Calu3 (cell line): ENCODE measurements at regions not wholly inside any gene's neighbourhood (a gene's known extent, or its start where the extent isn't known, plus 50 kb on each side); places are given as distances from the start of the nearest gene placed in this dataset.

ENCODE experiments used
- BruUV-seq: library from RNA; stranded (reverse); fragments of 400-500 nt; replicated peaks from 2 replicates; lab custom pipeline; 2021; lab: Mats Ljungman, UMichigan
- CTCF ChIA-PET: fragments of 300-600 bp; sonication (Branson Sonifier 250); formaldehyde crosslinking; loops from one replicate; lab custom pipeline; 2022; ENCODE audit warnings: antibody characterized with exemption; lab: Charles Lee
- DNase-seq: peaks from one replicate; pipeline ENCODE4 v3.0.0; 2022
- H3K27ac Mint-ChIP-seq: one replicate; pipeline ENCODE4 v1.8.0; 2022; ENCODE audit warnings: mixed read lengths; ENCODE audit not compliant: unreplicated experiment
- H3K27me3 Mint-ChIP-seq: one replicate; pipeline ENCODE4 v1.8.0; 2022; ENCODE audit warnings: mixed read lengths; ENCODE audit not compliant: unreplicated experiment
- H3K36me3 Mint-ChIP-seq: one replicate; pipeline ENCODE4 v1.8.0; 2022; ENCODE audit warnings: mild to moderate bottlenecking, moderate library complexity, mixed read lengths; ENCODE audit not compliant: insufficient read depth, unreplicated experiment
- H3K4me1 Mint-ChIP-seq: one replicate; pipeline ENCODE4 v1.8.0; 2022; ENCODE audit warnings: mild to moderate bottlenecking, low read depth, mixed read lengths; ENCODE audit not compliant: unreplicated experiment
- H3K4me3 Mint-ChIP-seq: one replicate; pipeline ENCODE4 v1.8.0; 2022; ENCODE audit warnings: mild to moderate bottlenecking, low read depth, moderate library complexity, mixed read lengths; ENCODE audit not compliant: unreplicated experiment
- H3K9me3 Mint-ChIP-seq: one replicate; pipeline ENCODE4 v1.8.0; 2022; ENCODE audit warnings: low read depth, mixed read lengths; ENCODE audit not compliant: unreplicated experiment
- CTCF ChIP-seq: fragments of 200-600 bp; IDR thresholded peaks from one replicate; pipeline ENCODE4 v1.8.0; 2022; ENCODE audit warnings: antibody characterized with exemption; ENCODE audit not compliant: unreplicated experiment
- intact Hi-C: fragments of 100-400 bp; cut with micrococcal nuclease; formaldehyde crosslinking; loops from one replicate; pipeline ENCODE4 v1.10.0; 2022; ENCODE audit not compliant: unreplicated experiment

GRCh38 chr7:26592011-26592410 is 272.4 kb downstream of the SKAP2 start:
- H3K36me3 Mint-ChIP-seq: no peaks in the 10 kb centered on the region
- no peak for TF ChIP-seq CTCF
- DNase-seq: no peak
- H3K4me1 Mint-ChIP-seq: no peaks in the 10 kb centered on the region
- H3K4me3 Mint-ChIP-seq: no peak overlapping the region
- H3K27me3 Mint-ChIP-seq: no peaks in the 10 kb centered on the region
- no TSS peak for BruUV-seq
- CTCF ChIA-PET: no interaction called here
- no peaks in the 10 kb centered on the region for H3K9me3 Mint-ChIP-seq
- no peak overlapping the region for H3K27ac Mint-ChIP-seq
- intact Hi-C loops: no loop called here

- DNase-seq: no peak
- intact Hi-C loops: no loop called here
- no TSS peak for BruUV-seq
- Mint-ChIP-seq H3K9me3 (no peaks in the 10 kb centered on the region), H3K27ac (no peak overlapping the region), H3K27me3 (no peaks in the 10 kb centered on the region), H3K4me3 (no peak overlapping the region), H3K36me3 (no peaks in the 10 kb centered on the region), H3K4me1 (no peaks in the 10 kb centered on the region)
- no peak for TF ChIP-seq CTCF
- CTCF ChIA-PET: interaction anchor here (0.6 kb wide), 1 partner anchor 528 kb away, joined by 3 read pairs; no protein-coding TSS in a partner anchor
These were observed 271.0 kb downstream of the SKAP2 start for GRCh38 chr7:26593393-26593792.

GRCh38 chr7:26593896-26594295 is 270.5 kb downstream of the SKAP2 start:
- H3K4me1 Mint-ChIP-seq: no peaks in the 10 kb centered on the region
- H3K27ac Mint-ChIP-seq: no peak overlapping the region
- no TSS peak for BruUV-seq

GRCh38 chr7:26594553-26594952 is 269.8 kb downstream of the SKAP2 start:
- TF ChIP-seq CTCF: no peak
- intact Hi-C loops: no loop called here
- no peaks in the 10 kb centered on the region for H3K9me3 Mint-ChIP-seq
- CTCF ChIA-PET: no interaction called here
- no peak overlapping the region for H3K27ac Mint-ChIP-seq
- no peaks in the 10 kb centered on the region for H3K4me1 Mint-ChIP-seq
- no peak overlapping the region for H3K4me3 Mint-ChIP-seq
- BruUV-seq: no TSS peak
- no peaks in the 10 kb centered on the region for H3K27me3 Mint-ChIP-seq
- DNase-seq: no peak
- no peaks in the 10 kb centered on the region for H3K36me3 Mint-ChIP-seq

More at GRCh38 chr7:26593896-26594295, 270.5 kb downstream of the SKAP2 start:
- intact Hi-C loops: no loop called here
- TF ChIP-seq CTCF: no peak
- no peaks in the 10 kb centered on the region for H3K27me3 Mint-ChIP-seq
- CTCF ChIA-PET: interaction anchor here (0.6 kb wide), 1 partner anchor 528 kb away, joined by 3 read pairs; no protein-coding TSS in a partner anchor
- H3K36me3 Mint-ChIP-seq: no peaks in the 10 kb centered on the region
- DNase-seq: no peak
- H3K9me3 Mint-ChIP-seq: no peaks in the 10 kb centered on the region
- H3K4me3 Mint-ChIP-seq: no peak overlapping the region
